Calu3 (cell line): ENCODE measurements at regions not wholly inside any gene's neighbourhood (a gene's known extent, or its start where the extent isn't known, plus 50 kb on each side); places are given as distances from the start of the nearest gene placed in this dataset.

Experiments
- BruUV-seq: library from RNA; stranded (reverse); fragments of 400-500 nt; replicated peaks from 2 replicates; lab custom pipeline; 2021; lab: Mats Ljungman, UMichigan
- CTCF ChIA-PET: fragments of 300-600 bp; sonication (Branson Sonifier 250); formaldehyde crosslinking; loops from one replicate; lab custom pipeline; 2022; ENCODE audit warnings: antibody characterized with exemption; lab: Charles Lee
- DNase-seq: peaks from one replicate; pipeline ENCODE4 v3.0.0; 2022
- H3K27ac Mint-ChIP-seq: one replicate; pipeline ENCODE4 v1.8.0; 2022; ENCODE audit warnings: mixed read lengths; ENCODE audit not compliant: unreplicated experiment
- H3K27me3 Mint-ChIP-seq: one replicate; pipeline ENCODE4 v1.8.0; 2022; ENCODE audit warnings: mixed read lengths; ENCODE audit not compliant: unreplicated experiment
- H3K36me3 Mint-ChIP-seq: one replicate; pipeline ENCODE4 v1.8.0; 2022; ENCODE audit warnings: mild to moderate bottlenecking, moderate library complexity, mixed read lengths; ENCODE audit not compliant: insufficient read depth, unreplicated experiment
- H3K4me1 Mint-ChIP-seq: one replicate; pipeline ENCODE4 v1.8.0; 2022; ENCODE audit warnings: mild to moderate bottlenecking, low read depth, mixed read lengths; ENCODE audit not compliant: unreplicated experiment
- H3K4me3 Mint-ChIP-seq: one replicate; pipeline ENCODE4 v1.8.0; 2022; ENCODE audit warnings: mild to moderate bottlenecking, low read depth, moderate library complexity, mixed read lengths; ENCODE audit not compliant: unreplicated experiment
- H3K9me3 Mint-ChIP-seq: one replicate; pipeline ENCODE4 v1.8.0; 2022; ENCODE audit warnings: low read depth, mixed read lengths; ENCODE audit not compliant: unreplicated experiment
- intact Hi-C: fragments of 100-400 bp; cut with micrococcal nuclease; formaldehyde crosslinking; loops from one replicate; pipeline ENCODE4 v1.10.0; 2022; ENCODE audit not compliant: unreplicated experiment
- TF ChIP-seq, protein P1 (sequence below): fragments of 200-600 bp; IDR thresholded peaks from one replicate; pipeline ENCODE4 v1.8.0; 2022; ENCODE audit warnings: antibody characterized with exemption; ENCODE audit not compliant: unreplicated experiment

DNA sequence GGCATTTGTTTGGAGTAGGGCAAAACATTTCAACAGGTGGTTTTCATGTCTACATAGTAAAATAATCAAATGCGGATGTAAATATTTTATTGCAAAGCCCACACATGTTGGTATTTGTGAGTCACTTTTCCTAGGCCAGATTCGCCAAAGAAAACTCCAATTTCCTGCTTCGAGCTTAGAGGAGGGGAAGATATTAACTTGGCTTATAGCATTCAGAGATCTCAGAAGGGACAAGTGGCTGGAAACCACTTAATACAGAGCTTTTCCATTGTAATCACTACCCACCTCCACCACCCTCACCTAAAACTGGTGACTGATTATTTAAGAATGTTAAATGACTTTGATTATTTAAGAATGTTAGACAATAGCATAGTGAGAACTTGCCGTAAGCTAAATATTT is 530.6 kb upstream of the SPRY2 start:
- Mint-ChIP-seq H3K27me3 (no peaks in the 10 kb centered on the region), H3K4me3 (no peak overlapping the region), H3K27ac (no peak overlapping the region), H3K4me1 (no peaks in the 10 kb centered on the region), H3K36me3 (no peaks in the 10 kb centered on the region), H3K9me3 (no peaks in the 10 kb centered on the region)
- intact Hi-C loops, result no loop called here
- no peak for DNase-seq
- no TSS peak for BruUV-seq
- TF ChIP-seq, protein P1, sequence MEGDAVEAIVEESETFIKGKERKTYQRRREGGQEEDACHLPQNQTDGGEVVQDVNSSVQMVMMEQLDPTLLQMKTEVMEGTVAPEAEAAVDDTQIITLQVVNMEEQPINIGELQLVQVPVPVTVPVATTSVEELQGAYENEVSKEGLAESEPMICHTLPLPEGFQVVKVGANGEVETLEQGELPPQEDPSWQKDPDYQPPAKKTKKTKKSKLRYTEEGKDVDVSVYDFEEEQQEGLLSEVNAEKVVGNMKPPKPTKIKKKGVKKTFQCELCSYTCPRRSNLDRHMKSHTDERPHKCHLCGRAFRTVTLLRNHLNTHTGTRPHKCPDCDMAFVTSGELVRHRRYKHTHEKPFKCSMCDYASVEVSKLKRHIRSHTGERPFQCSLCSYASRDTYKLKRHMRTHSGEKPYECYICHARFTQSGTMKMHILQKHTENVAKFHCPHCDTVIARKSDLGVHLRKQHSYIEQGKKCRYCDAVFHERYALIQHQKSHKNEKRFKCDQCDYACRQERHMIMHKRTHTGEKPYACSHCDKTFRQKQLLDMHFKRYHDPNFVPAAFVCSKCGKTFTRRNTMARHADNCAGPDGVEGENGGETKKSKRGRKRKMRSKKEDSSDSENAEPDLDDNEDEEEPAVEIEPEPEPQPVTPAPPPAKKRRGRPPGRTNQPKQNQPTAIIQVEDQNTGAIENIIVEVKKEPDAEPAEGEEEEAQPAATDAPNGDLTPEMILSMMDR, result no peak
- CTCF ChIA-PET, result no interaction called here

DNA sequence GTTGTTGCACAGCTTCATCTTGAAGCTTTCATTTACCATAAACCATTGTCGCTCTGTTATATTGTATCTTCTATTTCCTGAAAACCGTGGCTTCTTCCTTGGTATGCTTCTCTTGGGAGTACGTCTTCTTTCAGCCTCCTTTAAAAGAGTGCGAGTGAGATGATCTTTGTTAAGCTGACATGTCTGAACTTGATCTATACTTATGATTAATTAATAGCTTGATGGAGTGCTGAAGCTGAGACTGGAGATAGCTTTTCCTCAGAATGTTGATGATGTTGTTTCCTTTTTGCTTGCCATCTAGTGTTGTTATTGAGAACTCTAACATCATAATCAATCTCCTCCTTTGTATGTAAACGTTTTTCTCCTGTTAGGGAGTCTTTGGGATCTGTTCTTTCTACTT is 529.3 kb upstream of the SPRY2 start:
- BruUV-seq, result no TSS peak
- TF ChIP-seq, protein P1, result no peak
- Mint-ChIP-seq H3K4me1 (no peaks in the 10 kb centered on the region), H3K4me3 (no peak overlapping the region), H3K27me3 (no peaks in the 10 kb centered on the region), H3K27ac (no peak overlapping the region), H3K9me3 (no peaks in the 10 kb centered on the region), H3K36me3 (no peaks in the 10 kb centered on the region)
- DNase-seq, result no peak
- CTCF ChIA-PET, result interaction anchor here (0.6 kb wide), 1 partner anchor 194 kb away, joined by 7 read pairs; no protein-coding TSS in a partner anchor
- intact Hi-C loops, result no loop called here

DNA sequence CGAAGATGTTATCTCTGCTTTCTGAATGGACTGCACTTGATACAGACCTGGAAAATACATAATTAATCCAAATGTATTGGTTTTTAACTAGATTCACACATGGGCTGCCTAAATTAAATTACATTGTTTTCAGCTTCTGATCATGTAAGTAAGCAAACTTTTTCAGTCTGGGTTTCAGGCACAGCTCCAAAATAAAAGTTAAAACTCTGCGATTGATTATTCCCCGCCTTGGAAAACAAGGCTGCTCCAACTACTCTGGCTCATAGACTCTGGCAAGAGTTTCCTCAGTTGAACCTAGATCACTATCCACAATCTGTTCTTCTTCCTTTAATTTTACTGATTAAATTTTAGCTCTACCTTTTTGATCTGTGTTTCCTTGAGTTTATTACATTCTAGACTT is 526.0 kb upstream of the SPRY2 start:
- H3K36me3 Mint-ChIP-seq, result no peaks in the 10 kb centered on the region
- no peaks in the 10 kb centered on the region for H3K4me1 Mint-ChIP-seq
- no peaks in the 10 kb centered on the region for H3K27me3 Mint-ChIP-seq
- no peak for DNase-seq
- H3K4me3 Mint-ChIP-seq, result no peak overlapping the region
- CTCF ChIA-PET, result no interaction called here
- intact Hi-C loops, result no loop called here
- TF ChIP-seq, protein P1, result no peak
- no TSS peak for BruUV-seq
- no peaks in the 10 kb centered on the region for H3K9me3 Mint-ChIP-seq
- H3K27ac Mint-ChIP-seq, result no peak overlapping the region

DNA sequence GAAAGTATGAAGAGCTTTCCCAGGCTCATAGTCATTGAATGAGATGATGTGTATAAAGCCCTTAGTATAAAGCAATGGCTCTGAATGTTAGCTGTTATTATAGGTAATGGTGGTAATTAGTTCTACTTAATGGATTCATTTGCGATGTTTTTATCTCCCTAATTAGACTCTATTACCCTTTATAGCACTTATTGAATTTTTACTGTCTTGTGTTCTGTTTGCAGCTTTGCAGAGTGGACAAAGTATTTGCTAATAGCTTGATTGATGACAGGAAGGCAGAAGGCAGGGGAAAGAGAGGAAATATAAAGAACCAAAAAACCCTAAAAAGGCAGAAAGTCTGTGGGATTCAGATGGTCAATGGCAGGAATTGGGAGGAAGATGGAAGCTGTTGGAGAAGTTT is 524.4 kb upstream of the SPRY2 start:
- Mint-ChIP-seq H3K9me3 (no peaks in the 10 kb centered on the region), H3K4me1 (no peaks in the 10 kb centered on the region), H3K36me3 (no peaks in the 10 kb centered on the region), H3K27ac (no peak overlapping the region), H3K4me3 (no peak overlapping the region), H3K27me3 (no peaks in the 10 kb centered on the region)
- CTCF ChIA-PET, result no interaction called here
- TF ChIP-seq, protein P1, result no peak
- BruUV-seq, result no TSS peak
- DNase-seq, result no peak
- intact Hi-C loops, result no loop called here

DNA sequence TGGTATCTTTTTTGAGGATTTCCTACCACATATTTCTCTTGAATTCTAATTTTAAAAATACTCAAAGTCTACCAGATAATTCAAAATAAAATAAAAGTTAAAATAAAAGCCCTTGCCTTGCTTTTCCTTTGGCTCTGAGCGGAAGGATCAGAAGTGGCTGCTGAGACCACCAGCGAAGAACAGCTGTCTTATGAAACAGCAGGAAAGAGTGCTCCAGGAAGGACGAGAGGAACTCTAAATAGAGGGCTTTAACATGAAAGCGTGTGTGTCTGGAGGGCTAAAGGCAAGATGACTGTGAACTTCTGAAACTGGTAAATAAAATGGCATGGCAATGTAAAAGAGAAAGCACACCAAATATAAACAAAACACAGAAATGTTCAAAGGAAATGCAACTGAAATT is 521.5 kb upstream of the SPRY2 start:
- BruUV-seq, result no TSS peak
- TF ChIP-seq, protein P1, result no peak
- H3K27me3 Mint-ChIP-seq, result no peaks in the 10 kb centered on the region
- CTCF ChIA-PET, result no interaction called here
- no peaks in the 10 kb centered on the region for H3K9me3 Mint-ChIP-seq
- intact Hi-C loops, result no loop called here
- no peak overlapping the region for H3K4me3 Mint-ChIP-seq
- H3K36me3 Mint-ChIP-seq, result no peaks in the 10 kb centered on the region
- no peaks in the 10 kb centered on the region for H3K4me1 Mint-ChIP-seq
- no peak for DNase-seq
- no peak overlapping the region for H3K27ac Mint-ChIP-seq
